GM10266 (cell line): ENCODE measurements at regions not wholly inside any gene's neighbourhood (a gene's known extent, or its start where the extent isn't known, plus 50 kb on each side); places are given as distances from the start of the nearest gene placed in this dataset.

Experiments used
- DNase-seq: peaks from one replicate; pipeline ENCODE4 v3.0.0; 2012; ENCODE audit errors: extremely low spot score
- CTCF ChIP-seq: IDR thresholded peaks from 2 replicates; pipeline ENCODE4 v1.5.1; 2012; ENCODE audit warnings: mild to moderate bottlenecking, low read depth; ENCODE audit not compliant: control insufficient read depth, insufficient read depth; ENCODE audit errors: missing control alignments

DNA sequence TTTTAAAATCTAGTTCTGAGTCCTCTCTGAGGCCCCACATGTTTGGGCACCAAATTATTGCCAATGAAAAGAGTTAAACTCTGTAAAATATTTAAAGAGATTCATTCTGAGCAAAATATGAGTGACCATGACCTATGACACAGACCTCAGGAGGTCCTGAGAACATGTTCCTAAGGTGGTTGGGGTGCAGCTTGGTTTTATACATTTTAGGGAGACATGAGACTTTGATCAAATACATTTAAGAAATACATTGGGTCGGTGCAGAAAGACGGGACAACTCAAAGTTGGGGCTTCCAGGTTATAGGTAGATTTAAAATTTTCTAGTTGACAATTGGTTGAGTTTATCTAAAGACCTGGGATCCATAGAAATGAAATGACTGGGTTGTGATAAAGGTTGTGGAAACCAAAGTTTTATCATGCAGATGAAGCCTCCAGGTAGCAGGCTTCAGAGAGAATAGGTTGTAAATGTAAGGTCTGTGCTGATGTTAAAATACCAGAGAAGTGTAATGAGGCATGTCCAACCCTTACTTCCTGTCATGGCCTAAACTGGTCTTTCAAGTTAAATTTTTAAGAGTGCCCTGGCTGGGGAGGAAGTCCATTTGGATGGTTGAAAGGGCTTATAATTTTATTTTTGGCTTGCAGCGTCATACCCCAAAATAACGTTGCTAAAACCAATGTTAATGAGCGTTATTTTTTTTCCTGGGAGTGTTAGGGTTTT lies 274.9 kb downstream of the NUF2 start:
- no peak for DNase-seq
- TF ChIP-seq CTCF, result no peak

GRCh38 chr1:163604321-163604720 lies 282.6 kb downstream of the NUF2 start:
- DNase-seq, result no peak
- TF ChIP-seq CTCF, result no peak

- TF ChIP-seq CTCF, result no peak
- no peak for DNase-seq
Measured at GRCh38 chr1:163604896-163605295, 283.1 kb downstream of the NUF2 start.

DNA sequence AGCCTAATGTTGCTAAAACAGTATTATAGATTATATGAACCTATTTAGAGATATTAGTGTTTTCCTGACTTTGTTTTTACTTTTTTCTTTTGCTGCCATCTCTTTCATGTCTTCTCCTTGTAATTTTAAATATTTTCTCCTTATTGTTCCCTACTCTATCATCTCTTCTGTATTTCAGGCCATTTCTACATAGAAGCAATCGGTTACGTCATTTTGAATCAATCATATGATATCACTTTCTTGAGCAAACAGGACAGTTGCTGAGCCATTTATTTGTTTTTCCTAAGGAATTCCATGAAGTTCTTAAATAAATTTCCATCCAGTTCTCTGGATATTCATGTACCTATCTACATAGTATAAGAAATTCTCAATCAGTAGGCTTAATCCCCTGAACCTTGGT lies 287.2 kb downstream of the NUF2 start:
- no peak for TF ChIP-seq CTCF
- no peak for DNase-seq

- no peak for TF ChIP-seq CTCF
Measured at GRCh38 chr1:163609858-163610257, 288.1 kb downstream of the NUF2 start.

DNA sequence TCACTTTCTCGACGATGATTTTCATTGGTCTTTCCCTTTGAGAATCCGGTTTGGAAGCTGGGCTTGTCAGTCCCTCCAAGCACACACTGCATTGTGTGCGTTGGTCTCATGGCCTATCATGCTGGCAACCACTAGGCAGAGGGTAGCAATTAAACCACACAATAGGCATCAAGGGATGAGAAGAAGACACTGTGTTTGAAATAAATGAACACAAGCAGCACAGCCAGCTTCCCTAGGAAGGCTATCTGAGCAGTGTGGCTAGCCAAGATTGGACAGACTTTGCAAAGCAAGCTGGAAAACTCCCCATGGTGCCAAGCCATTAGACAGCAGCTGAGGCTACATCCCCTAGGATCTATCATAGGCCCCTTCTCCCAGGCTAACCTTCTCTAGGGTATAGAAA lies 288.7 kb downstream of the NUF2 start:
- TF ChIP-seq CTCF, result no peak
- DNase-seq, result no peak

More at GRCh38 chr1:163609858-163610257, 288.1 kb downstream of the NUF2 start:
- DNase-seq, result no peak

GRCh38 chr1:163614361-163614760 lies 292.6 kb downstream of the NUF2 start:
- TF ChIP-seq CTCF, result no peak
- no peak for DNase-seq
